ENCODE measurements at regions not wholly inside any gene's neighbourhood (a gene's known extent, or its start where the extent isn't known, plus 50 kb on each side); places are given as distances from the start of the nearest gene placed in this dataset.

- no peak for DNase-seq (ENCODE audit: low spot score in 2 of 2)
- H3K4me3 ChIP-seq: no peak overlapping the region
- H3K27me3 ChIP-seq: no peaks in the 10 kb centered on the region
- H3K9me3 ChIP-seq: peaks cover 0 to 3% (median 0%) of the 10 kb centered on the region in 4 donors
- TF ChIP-seq CTCF (IDR thresholded peaks at IDR 0.05) (no peak), POLR2A (IDR thresholded peaks at IDR 0.05) (no peak), EP300 (IDR thresholded peaks at IDR 0.05) (no peak)
- no peaks in the 10 kb centered on the region for H3K36me3 ChIP-seq
- no peak overlapping the region for H3K27ac ChIP-seq
- WGBS, 2 donors: 67 to 70% methylated on average over 5 of the region's 5 CpGs
- peaks cover 0 to 33% (median 0%) of the 10 kb centered on the region in 4 donors for H3K4me1 ChIP-seq
Measured at GRCh38 chr1:60598041-60598910, 484.1 kb upstream of the NFIA start.

GRCh38 chr1:60596791-60597750, 485.3 kb upstream of the NFIA start:
- no peak for DNase-seq (ENCODE audit: low spot score in 2 of 2)
- Histone ChIP-seq H3K9me3 (peaks cover 0 to 3% (median 0%) of the 10 kb centered on the region in 4 donors), H3K27me3 (no peaks in the 10 kb centered on the region), H3K36me3 (no peaks in the 10 kb centered on the region), H3K27ac (no peak overlapping the region), H3K4me1 (peaks cover 0 to 33% (median 0%) of the 10 kb centered on the region in 4 donors), H3K4me3 (no peak overlapping the region)
- 66 to 78% methylated on average over 8 of the region's 8 CpGs for WGBS, 2 donors
- TF ChIP-seq CTCF (IDR thresholded peaks at IDR 0.05) (no peak), EP300 (IDR thresholded peaks at IDR 0.05) (no peak), POLR2A (IDR thresholded peaks at IDR 0.05) (no peak)

GRCh38 chr1:60591583-60591982, 490.8 kb upstream of the NFIA start:
- Histone ChIP-seq H3K4me3 (no peak overlapping the region), H3K27me3 (no peaks in the 10 kb centered on the region), H3K27ac (no peak overlapping the region), H3K36me3 (no peaks in the 10 kb centered on the region), H3K9me3 (peaks cover 0 to 3% (median 0%) of the 10 kb centered on the region in 4 donors), H3K4me1 (peaks cover 0 to under 1% (median 0%) of the 10 kb centered on the region in 4 donors)
- TF ChIP-seq POLR2A (IDR thresholded peaks at IDR 0.05) (no peak), CTCF (IDR thresholded peaks at IDR 0.05) (no peak), EP300 (IDR thresholded peaks at IDR 0.05) (no peak)
- DNase-seq (ENCODE audit: low spot score in 2 of 2): no peak
- 92 to 98% methylated on average over 1 of the region's 1 CpG for WGBS, 2 donors

GRCh38 chr1:60589916-60590315, 492.4 kb upstream of the NFIA start:
- no peak for DNase-seq (ENCODE audit: low spot score in 2 of 2)
- no peaks in the 10 kb centered on the region for H3K36me3 ChIP-seq
- H3K27ac ChIP-seq: no peak overlapping the region
- H3K4me3 ChIP-seq: no peak overlapping the region
- no peaks in the 10 kb centered on the region for H3K27me3 ChIP-seq
- H3K4me1 ChIP-seq: no peaks in the 10 kb centered on the region
- TF ChIP-seq POLR2A (IDR thresholded peaks at IDR 0.05): no peak
- no peak for TF ChIP-seq CTCF (IDR thresholded peaks at IDR 0.05)
- TF ChIP-seq EP300 (IDR thresholded peaks at IDR 0.05): no peak
- H3K9me3 ChIP-seq: no peaks in the 10 kb centered on the region

Measured in tibial nerve (tissue), 4 donors.